Hepatocyte (in vitro differentiated cells): ENCODE measurements at regions not wholly inside any gene's neighbourhood (a gene's known extent, or its start where the extent isn't known, plus 50 kb on each side); places are given as distances from the start of the nearest gene placed in this dataset.

Experiments used
- CTCF ChIP-seq: fragments of 200-600 bp; sonication (generic); IDR thresholded peaks from 2 replicates; pipeline ENCODE4 v1.5.1; 2016; ENCODE audit warnings: antibody characterized with exemption, mild to moderate bottlenecking; ENCODE audit not compliant: poor library complexity
- EZH2 ChIP-seq: fragments of 200-600 bp; sonication (generic); IDR thresholded peaks from 2 replicates; pipeline ENCODE4 v1.6.1; 2016; ENCODE audit warnings: antibody characterized with exemption, mild to moderate bottlenecking, borderline replicate concordance

DNA sequence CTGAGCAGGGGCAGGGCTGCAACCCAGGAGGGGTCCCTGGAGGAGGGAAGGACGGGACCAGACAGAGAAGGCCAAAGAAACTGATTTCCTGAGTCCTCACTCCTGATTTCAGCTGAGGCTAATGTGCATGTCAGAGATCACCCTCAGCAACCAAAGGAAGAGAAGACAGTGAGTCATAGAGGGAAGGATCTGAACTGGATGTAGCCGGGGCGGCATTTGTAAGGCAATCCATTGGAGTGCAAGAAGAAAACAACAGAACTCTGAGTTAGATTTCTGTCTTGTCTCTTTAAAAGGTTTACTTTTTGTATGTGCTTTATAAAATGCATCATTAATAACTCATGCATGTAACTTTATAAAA, 105.3 kb upstream of the AGBL1 start:
- TF ChIP-seq EZH2 (no peak), CTCF (no peak)
